KMS-11 (cell line): ENCODE measurements at regions not wholly inside any gene's neighbourhood (a gene's known extent, or its start where the extent isn't known, plus 50 kb on each side); places are given as distances from the start of the nearest gene placed in this dataset.

Experiments used
- H2AFZ ChIP-seq: fragments of 200-600 bp; sonication (generic); 2 replicates; pipeline ENCODE4 v1.6.1; 2016; ENCODE audit warnings: antibody characterized with exemption, mixed run types, low read depth
- H3K27ac ChIP-seq: fragments of 200-600 bp; sonication (generic); 2 replicates; pipeline ENCODE4 v1.6.1; 2016; ENCODE audit warnings: mild to moderate bottlenecking, mixed run types
- H3K27me3 ChIP-seq: fragments of 200-600 bp; sonication (generic); 2 replicates; pipeline ENCODE4 v1.6.1; 2017; ENCODE audit warnings: mild to moderate bottlenecking, low read depth, mixed run types, moderate library complexity; ENCODE audit not compliant: insufficient read depth
- H3K36me3 ChIP-seq: fragments of 200-600 bp; sonication (generic); 2 replicates; pipeline ENCODE4 v1.6.1; 2017; ENCODE audit warnings: mild to moderate bottlenecking, mixed run types; ENCODE audit not compliant: insufficient read depth
- H3K4me1 ChIP-seq: fragments of 200-600 bp; sonication (generic); 2 replicates; pipeline ENCODE4 v1.6.1; 2016; ENCODE audit warnings: mild to moderate bottlenecking, low read depth, mixed run types; ENCODE audit not compliant: poor library complexity, severe bottlenecking
- H3K4me2 ChIP-seq: fragments of 200-600 bp; sonication (generic); 2 replicates; pipeline ENCODE4 v1.7.0; 2016; ENCODE audit warnings: mild to moderate bottlenecking, mixed run types
- H3K4me3 ChIP-seq: fragments of 200-600 bp; sonication (generic); IDR thresholded peaks from 2 replicates; pipeline ENCODE4 v1.6.1; 2017; ENCODE audit warnings: low read depth, low read length, mixed read lengths; ENCODE audit not compliant: insufficient read depth
- H3K79me2 ChIP-seq: fragments of 200-600 bp; sonication (generic); 2 replicates; pipeline ENCODE4 v1.6.1; 2016; ENCODE audit warnings: low read depth, mixed run types; ENCODE audit not compliant: insufficient read depth
- H3K9ac ChIP-seq: fragments of 200-600 bp; sonication (generic); 2 replicates; pipeline ENCODE4 v1.6.1; 2016; ENCODE audit warnings: mild to moderate bottlenecking, mixed run types
- H4K20me1 ChIP-seq: fragments of 200-600 bp; sonication (generic); 2 replicates; pipeline ENCODE4 v1.6.1; 2016; ENCODE audit warnings: mild to moderate bottlenecking, mixed run types; ENCODE audit not compliant: insufficient read depth
- CTCF ChIP-seq: fragments of 200-600 bp; sonication (generic); conservative IDR thresholded peaks from 2 replicates; pipeline ENCODE4 v1.6.1; 2017; ENCODE audit warnings: low read depth, mild to moderate bottlenecking, antibody characterized with exemption, low read length, moderate library complexity, mixed read lengths

GRCh38 chr4:170247596-170247995, 157.8 kb upstream of the AADAT start:
- H3K27me3 ChIP-seq: no peaks in the 10 kb centered on the region
- no peak overlapping the region for H3K4me3 ChIP-seq
- no peaks in the 10 kb centered on the region for H4K20me1 ChIP-seq
- H3K36me3 ChIP-seq: no peaks in the 10 kb centered on the region
- H3K9ac ChIP-seq: no peak overlapping the region
- H3K4me1 ChIP-seq: no peaks in the 10 kb centered on the region
- TF ChIP-seq CTCF: no peak
- H3K4me2 ChIP-seq: no peak overlapping the region
- no peaks in the 10 kb centered on the region for H3K79me2 ChIP-seq
- no peak overlapping the region for H3K27ac ChIP-seq
- H2AFZ ChIP-seq: no peak overlapping the region

DNA sequence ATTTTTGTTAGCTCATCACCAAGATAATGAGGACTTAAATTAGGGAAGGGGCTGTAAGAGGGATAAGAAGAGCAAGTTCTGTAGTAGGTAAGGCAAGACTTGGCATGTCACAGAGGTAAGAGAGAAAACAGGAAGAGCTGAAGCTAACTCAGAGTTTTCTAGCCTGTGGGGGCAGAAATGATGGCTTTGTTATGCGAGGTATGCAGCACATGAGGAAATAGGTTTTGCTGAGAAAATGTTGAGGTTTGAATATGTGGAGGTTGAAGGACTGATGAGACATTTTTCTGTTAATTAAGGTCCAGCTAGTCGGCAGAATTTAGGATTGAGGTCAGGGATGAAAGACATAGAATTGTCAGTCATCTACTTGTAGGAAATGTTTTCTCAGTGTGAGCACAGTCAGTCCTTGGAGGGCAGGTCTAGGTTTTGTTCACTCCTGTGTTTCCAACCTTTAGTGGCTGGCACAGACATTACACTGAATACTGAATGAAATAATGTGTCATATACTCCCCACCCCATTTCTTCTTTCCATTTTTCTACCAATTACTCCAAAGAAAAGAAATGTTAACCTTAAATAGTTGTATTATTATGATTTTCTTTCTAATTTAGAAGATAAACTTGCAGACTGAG, 154.0 kb upstream of the AADAT start:
- TF ChIP-seq CTCF: no peak
- no peaks in the 10 kb centered on the region for H3K4me1 ChIP-seq
- no peaks in the 10 kb centered on the region for H3K36me3 ChIP-seq
- no peak overlapping the region for H3K4me2 ChIP-seq
- H3K9ac ChIP-seq: no peak overlapping the region
- no peaks in the 10 kb centered on the region for H3K79me2 ChIP-seq
- no peak overlapping the region for H3K4me3 ChIP-seq
- H3K27me3 ChIP-seq: no peaks in the 10 kb centered on the region
- H2AFZ ChIP-seq: no peak overlapping the region
- no peak overlapping the region for H3K27ac ChIP-seq
- no peaks in the 10 kb centered on the region for H4K20me1 ChIP-seq

GRCh38 chr4:170242471-170242870, 152.7 kb upstream of the AADAT start:
- Histone ChIP-seq H3K4me3 (no peak overlapping the region), H3K27ac (no peak overlapping the region), H3K79me2 (no peaks in the 10 kb centered on the region), H2AFZ (no peak overlapping the region), H3K9ac (no peak overlapping the region), H3K4me2 (no peak overlapping the region), H4K20me1 (no peaks in the 10 kb centered on the region), H3K27me3 (no peaks in the 10 kb centered on the region), H3K36me3 (no peaks in the 10 kb centered on the region), H3K4me1 (no peaks in the 10 kb centered on the region)
- TF ChIP-seq CTCF: no peak

- H3K9ac ChIP-seq: no peak overlapping the region
- no peaks in the 10 kb centered on the region for H3K27me3 ChIP-seq
- H3K4me3 ChIP-seq: no peak overlapping the region
- no peaks in the 10 kb centered on the region for H3K79me2 ChIP-seq
- H3K27ac ChIP-seq: no peak overlapping the region
- H3K4me1 ChIP-seq: no peaks in the 10 kb centered on the region
- H3K4me2 ChIP-seq: no peak overlapping the region
- no peaks in the 10 kb centered on the region for H3K36me3 ChIP-seq
- no peaks in the 10 kb centered on the region for H4K20me1 ChIP-seq
- H2AFZ ChIP-seq: no peak overlapping the region
- no peak for TF ChIP-seq CTCF
Measured at GRCh38 chr4:170234800-170235199, 145.0 kb upstream of the AADAT start.
